ENCODE measurements at regions not wholly inside any gene's neighbourhood (a gene's known extent, or its start where the extent isn't known, plus 50 kb on each side); places are given as distances from the start of the nearest gene placed in this dataset.

DNA sequence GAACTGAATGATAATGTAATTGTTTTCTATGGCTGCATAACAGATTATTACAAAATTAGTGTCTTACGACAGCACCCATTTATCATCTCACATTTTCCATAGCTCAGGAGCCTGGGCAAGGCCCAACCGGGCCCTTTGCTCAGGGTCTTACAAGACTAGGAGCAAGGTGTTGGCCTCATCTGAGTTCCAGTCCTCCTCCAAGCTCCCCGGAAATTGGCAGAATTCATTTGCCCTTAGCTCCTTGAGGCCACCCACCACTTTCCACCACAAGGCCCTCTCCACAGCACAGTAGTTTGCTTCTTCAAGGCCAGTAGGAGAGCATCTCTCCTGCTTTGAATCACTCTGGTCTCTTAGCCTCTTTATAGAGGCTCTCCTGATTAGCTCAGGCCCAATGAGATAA is 89.2 kb upstream of the SALL3 start:
- no peaks in the 10 kb centered on the region for H3K36me3 ChIP-seq (ENCODE audit: control insufficient read depth in 1 of 2, insufficient read depth in 2 of 2, low read length in 1 of 2)

DNA sequence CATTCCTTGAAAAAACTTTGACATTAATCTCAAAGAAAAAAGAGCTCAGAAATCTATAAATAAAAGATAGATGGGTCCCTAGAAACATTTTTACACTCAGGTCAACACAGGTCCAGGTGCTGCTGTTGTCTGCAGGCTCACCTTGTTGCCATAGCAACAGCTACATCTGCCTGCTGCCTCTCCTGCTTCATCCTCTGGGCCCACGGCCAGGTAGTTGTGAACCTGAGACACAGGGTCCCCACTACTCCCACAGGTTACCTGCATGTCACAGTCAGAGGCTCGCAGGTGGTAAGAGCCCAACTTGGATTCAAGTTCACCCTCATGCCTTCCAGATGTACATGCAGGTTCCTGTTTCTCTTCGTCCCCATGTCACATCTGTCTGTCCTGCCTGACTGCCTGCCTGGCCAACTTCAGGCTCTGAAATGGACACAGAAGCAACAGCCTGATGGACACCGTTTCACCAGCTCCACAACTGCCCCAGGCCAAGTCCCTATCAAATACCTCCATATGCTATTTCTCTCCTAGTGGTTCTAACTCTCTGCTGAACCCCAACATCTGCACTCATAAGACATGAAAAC is 88.3 kb upstream of the SALL3 start:
- Histone ChIP-seq H3K36me3 (ENCODE audit: control insufficient read depth in 1 of 2, insufficient read depth in 2 of 2, low read length in 1 of 2) (no peaks in the 10 kb centered on the region), H3K4me3 (ENCODE audit: low read length in 2 of 2) (no peak overlapping the region), H3K4me1 (ENCODE audit: control insufficient read depth in 1 of 2, insufficient read depth in 2 of 2, low read length in 2 of 2) (no peaks in the 10 kb centered on the region), H3K9me3 (ENCODE audit: control insufficient read depth, low read length) (peaks cover 2% of the 10 kb centered on the region), H3K27me3 (ENCODE audit: control insufficient read depth in 1 of 2, insufficient read depth in 2 of 2, low read length in 1 of 2) (no peaks in the 10 kb centered on the region), H3K27ac (ENCODE audit: low read depth in 1 of 2, low read length in 2 of 2) (no peak overlapping the region)
- ATAC-seq (ENCODE audit: low FRiP score) (no peak), DNase-seq (no peak)
- WGBS, 2 donors: 71 to 73% methylated on average over 4 of the region's 4 CpGs
- intact Hi-C loops (cut with DNase I): no loop called here

More for the DNA sequence above, 89.2 kb upstream of the SALL3 start:
- DNase-seq (no peak), ATAC-seq (ENCODE audit: low FRiP score) (no peak)
- Histone ChIP-seq H3K9me3 (ENCODE audit: control insufficient read depth, low read length) (peaks cover 2% of the 10 kb centered on the region), H3K27ac (ENCODE audit: low read depth in 1 of 2, low read length in 2 of 2) (no peak overlapping the region), H3K4me1 (ENCODE audit: control insufficient read depth in 1 of 2, insufficient read depth in 2 of 2, low read length in 2 of 2) (no peaks in the 10 kb centered on the region), H3K4me3 (ENCODE audit: low read length in 2 of 2) (no peak overlapping the region), H3K27me3 (ENCODE audit: control insufficient read depth in 1 of 2, insufficient read depth in 2 of 2, low read length in 1 of 2) (no peaks in the 10 kb centered on the region)
- intact Hi-C loops (cut with DNase I): no loop called here
- 91 to 93% methylated on average over 3 of the region's 3 CpGs for WGBS, 2 donors

DNA sequence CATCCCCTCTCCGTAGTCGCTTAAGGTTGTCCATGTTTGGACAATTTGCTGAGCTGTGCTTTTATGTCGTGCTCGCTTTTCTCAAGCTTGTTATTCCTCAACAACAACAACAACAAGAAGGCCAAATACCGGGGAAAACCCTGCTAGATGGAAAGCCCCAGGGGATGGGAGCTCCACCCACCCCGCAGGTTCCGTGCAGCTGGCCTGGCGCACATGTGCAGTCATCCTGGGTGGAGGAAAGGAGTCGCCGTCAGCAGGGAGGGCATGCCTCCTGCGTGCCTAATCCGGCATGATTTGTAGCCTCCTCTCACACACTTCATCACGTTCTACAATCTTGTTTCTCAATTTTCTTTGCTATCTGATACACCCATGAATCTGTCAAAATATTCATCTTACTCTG is 87.4 kb upstream of the SALL3 start:
- Histone ChIP-seq H3K4me3 (ENCODE audit: low read length in 2 of 2) (no peak overlapping the region), H3K9me3 (ENCODE audit: control insufficient read depth, low read length) (peaks cover 2% of the 10 kb centered on the region), H3K27ac (ENCODE audit: low read depth in 1 of 2, low read length in 2 of 2) (no peak overlapping the region), H3K36me3 (ENCODE audit: control insufficient read depth in 1 of 2, insufficient read depth in 2 of 2, low read length in 1 of 2) (no peaks in the 10 kb centered on the region), H3K4me1 (ENCODE audit: control insufficient read depth in 1 of 2, insufficient read depth in 2 of 2, low read length in 2 of 2) (no peaks in the 10 kb centered on the region), H3K27me3 (ENCODE audit: control insufficient read depth in 1 of 2, insufficient read depth in 2 of 2, low read length in 1 of 2) (no peaks in the 10 kb centered on the region)
- ATAC-seq (ENCODE audit: low FRiP score): no peak
- intact Hi-C loops (cut with DNase I): no loop called here
- DNase-seq: no peak
- WGBS, 2 donors: 78% methylated on average over 13 of the region's 13 CpGs

DNA sequence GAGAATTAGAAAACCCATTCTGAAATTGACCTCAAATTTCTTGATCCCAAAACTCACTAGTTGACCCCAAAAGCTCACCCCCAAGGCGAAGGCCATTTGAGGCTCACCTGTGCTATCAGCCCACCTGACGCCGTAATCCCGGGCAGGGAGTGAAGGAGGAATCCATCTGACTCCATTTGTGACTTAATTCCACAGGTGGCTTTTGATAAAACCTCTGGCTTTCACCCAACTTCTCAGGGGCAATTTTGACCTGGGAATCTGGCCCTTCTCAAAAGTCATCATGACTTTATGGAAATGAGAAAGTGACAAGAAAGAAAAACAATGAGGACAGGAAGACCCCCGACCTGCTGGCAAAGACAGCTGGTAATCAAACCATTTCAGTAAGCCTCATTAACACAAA is 86.9 kb upstream of the SALL3 start:
- DNase-seq (no peak), ATAC-seq (ENCODE audit: low FRiP score) (no peak)
- Histone ChIP-seq H3K9me3 (ENCODE audit: control insufficient read depth, low read length) (peaks cover 2% of the 10 kb centered on the region), H3K4me1 (ENCODE audit: control insufficient read depth in 1 of 2, insufficient read depth in 2 of 2, low read length in 2 of 2) (no peaks in the 10 kb centered on the region), H3K4me3 (ENCODE audit: low read length in 2 of 2) (no peak overlapping the region), H3K36me3 (ENCODE audit: control insufficient read depth in 1 of 2, insufficient read depth in 2 of 2, low read length in 1 of 2) (no peaks in the 10 kb centered on the region), H3K27me3 (ENCODE audit: control insufficient read depth in 1 of 2, insufficient read depth in 2 of 2, low read length in 1 of 2) (no peaks in the 10 kb centered on the region), H3K27ac (ENCODE audit: low read depth in 1 of 2, low read length in 2 of 2) (no peak overlapping the region)
- intact Hi-C loops (cut with DNase I): no loop called here
- 84 to 87% methylated on average over 5 of the region's 5 CpGs for WGBS, 2 donors

DNA sequence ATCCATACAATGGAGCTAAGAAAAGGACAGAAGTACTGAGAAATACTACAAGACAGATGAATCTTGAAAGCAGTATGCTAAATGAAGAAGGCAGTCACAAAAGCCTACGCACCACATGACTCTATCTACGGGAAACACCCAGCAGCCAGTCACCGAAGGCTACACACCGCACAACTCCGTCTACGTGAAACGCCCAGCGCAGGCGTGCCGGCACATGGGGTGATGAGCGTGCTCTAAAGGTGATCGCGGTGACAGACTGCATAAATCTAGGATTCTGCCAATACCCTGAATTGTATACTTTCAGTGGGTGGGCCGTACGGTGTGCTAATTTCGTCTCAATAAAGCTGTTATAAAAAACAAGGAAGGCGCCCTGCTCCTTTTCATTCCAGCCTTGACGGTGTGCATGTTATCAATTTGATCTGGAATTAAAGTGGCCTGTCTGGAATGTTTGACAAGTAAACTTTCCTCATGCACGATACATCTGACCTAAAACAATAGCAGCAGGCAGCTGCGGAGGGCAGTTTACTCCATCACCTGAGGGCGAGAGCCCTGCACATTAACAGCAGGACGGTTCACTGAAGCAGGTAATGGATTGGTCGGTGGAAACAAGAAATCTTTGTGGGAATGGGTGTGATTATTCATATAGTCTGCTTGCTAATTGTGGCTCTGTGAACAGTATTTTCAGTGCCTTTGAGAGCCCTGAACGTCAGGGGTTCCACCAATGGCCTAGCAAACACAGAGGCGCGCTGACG is 86.2 kb upstream of the SALL3 start:
- no peaks in the 10 kb centered on the region for H3K27me3 ChIP-seq (ENCODE audit: control insufficient read depth in 1 of 2, insufficient read depth in 2 of 2, low read length in 1 of 2)
- H3K9me3 ChIP-seq (ENCODE audit: control insufficient read depth, low read length): peaks cover 2% of the 10 kb centered on the region
- H3K36me3 ChIP-seq (ENCODE audit: control insufficient read depth in 1 of 2, insufficient read depth in 2 of 2, low read length in 1 of 2): no peaks in the 10 kb centered on the region
- no peak overlapping the region for H3K27ac ChIP-seq (ENCODE audit: low read depth in 1 of 2, low read length in 2 of 2)
- H3K4me3 ChIP-seq (ENCODE audit: low read length in 2 of 2): no peak overlapping the region
- WGBS, 2 donors: 83 to 85% methylated on average over 27 of the region's 27 CpGs
- no peaks in the 10 kb centered on the region for H3K4me1 ChIP-seq (ENCODE audit: control insufficient read depth in 1 of 2, insufficient read depth in 2 of 2, low read length in 2 of 2)
- intact Hi-C loops (cut with DNase I): no loop called here
- DNase-seq (no peak), ATAC-seq (ENCODE audit: low FRiP score) (no peak)

DNA sequence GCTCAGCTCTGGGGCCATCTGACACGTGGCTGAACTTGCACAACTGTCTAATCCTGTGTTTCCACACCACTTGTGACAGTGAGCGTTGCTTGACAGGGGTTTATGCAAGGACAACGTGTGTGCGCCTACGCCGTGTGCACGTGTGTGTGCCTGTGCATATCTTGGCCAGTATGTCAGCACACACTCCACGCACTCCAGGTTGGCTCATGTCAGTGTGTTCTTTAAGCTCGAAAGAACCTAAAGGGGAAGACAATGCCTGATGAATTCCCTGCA is 85.6 kb upstream of the SALL3 start:
- no peak for DNase-seq
- no peak overlapping the region for H3K27ac ChIP-seq (ENCODE audit: low read depth in 1 of 2, low read length in 2 of 2)
- no peaks in the 10 kb centered on the region for H3K27me3 ChIP-seq (ENCODE audit: control insufficient read depth in 1 of 2, insufficient read depth in 2 of 2, low read length in 1 of 2)
- H3K4me3 ChIP-seq (ENCODE audit: low read length in 2 of 2): no peak overlapping the region
- intact Hi-C loops (cut with DNase I): no loop called here
- WGBS, 2 donors: 83 to 85% methylated on average over 9 of the region's 9 CpGs
- peaks cover 2% of the 10 kb centered on the region for H3K9me3 ChIP-seq (ENCODE audit: control insufficient read depth, low read length)
- H3K4me1 ChIP-seq (ENCODE audit: control insufficient read depth in 1 of 2, insufficient read depth in 2 of 2, low read length in 2 of 2): no peaks in the 10 kb centered on the region
- no peaks in the 10 kb centered on the region for H3K36me3 ChIP-seq (ENCODE audit: control insufficient read depth in 1 of 2, insufficient read depth in 2 of 2, low read length in 1 of 2)
- ATAC-seq (ENCODE audit: low FRiP score): no peak

DNA sequence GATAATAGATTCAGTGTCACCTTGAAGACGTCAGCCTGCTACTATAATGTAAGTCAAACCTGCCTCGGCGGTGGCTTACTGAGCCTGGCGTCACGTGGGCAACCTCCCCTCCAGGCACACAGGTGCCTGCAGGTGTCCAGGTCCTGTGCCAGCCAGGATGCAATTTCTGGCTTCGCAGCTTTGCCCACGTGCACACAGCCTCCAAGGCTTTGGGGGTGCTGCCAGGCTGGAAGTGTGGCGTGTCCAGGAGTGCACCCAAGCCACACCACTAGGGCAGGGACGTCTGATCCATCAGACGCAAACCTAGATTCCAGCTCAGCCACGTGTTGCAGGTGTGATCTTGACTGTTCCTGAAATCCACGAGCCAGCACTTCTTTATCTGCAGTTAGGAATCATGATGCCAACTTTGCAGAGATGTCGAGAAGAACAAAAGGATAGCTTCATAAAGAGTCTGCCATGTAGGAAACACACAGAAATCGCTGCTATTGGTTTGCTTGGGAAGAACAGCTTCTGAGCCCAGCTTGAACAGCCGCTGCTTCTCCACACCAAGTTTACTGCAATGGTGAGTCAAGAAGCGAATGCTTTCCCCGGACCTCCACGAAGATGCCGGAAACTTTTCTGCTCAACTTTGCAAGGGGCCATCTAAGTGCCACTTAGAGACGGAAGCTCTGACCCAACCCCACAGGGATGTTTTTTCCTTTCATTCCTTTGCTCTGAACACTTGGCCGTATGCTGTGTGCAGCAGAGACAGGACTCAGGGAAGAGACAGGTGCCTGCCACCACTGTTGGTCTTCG is 84.2 kb upstream of the SALL3 start:
- Histone ChIP-seq H3K4me1 (ENCODE audit: control insufficient read depth in 1 of 2, insufficient read depth in 2 of 2, low read length in 2 of 2) (no peaks in the 10 kb centered on the region), H3K27me3 (ENCODE audit: control insufficient read depth in 1 of 2, insufficient read depth in 2 of 2, low read length in 1 of 2) (no peaks in the 10 kb centered on the region), H3K36me3 (ENCODE audit: control insufficient read depth in 1 of 2, insufficient read depth in 2 of 2, low read length in 1 of 2) (no peaks in the 10 kb centered on the region), H3K27ac (ENCODE audit: low read depth in 1 of 2, low read length in 2 of 2) (no peak overlapping the region), H3K9me3 (ENCODE audit: control insufficient read depth, low read length) (peaks cover 2% of the 10 kb centered on the region), H3K4me3 (ENCODE audit: low read length in 2 of 2) (no peak overlapping the region)
- WGBS, 2 donors: 81 to 84% methylated on average over 22 of the region's 22 CpGs
- intact Hi-C loops (cut with DNase I): no loop called here
- DNase-seq (no peak), ATAC-seq (ENCODE audit: low FRiP score) (no peak)

DNA sequence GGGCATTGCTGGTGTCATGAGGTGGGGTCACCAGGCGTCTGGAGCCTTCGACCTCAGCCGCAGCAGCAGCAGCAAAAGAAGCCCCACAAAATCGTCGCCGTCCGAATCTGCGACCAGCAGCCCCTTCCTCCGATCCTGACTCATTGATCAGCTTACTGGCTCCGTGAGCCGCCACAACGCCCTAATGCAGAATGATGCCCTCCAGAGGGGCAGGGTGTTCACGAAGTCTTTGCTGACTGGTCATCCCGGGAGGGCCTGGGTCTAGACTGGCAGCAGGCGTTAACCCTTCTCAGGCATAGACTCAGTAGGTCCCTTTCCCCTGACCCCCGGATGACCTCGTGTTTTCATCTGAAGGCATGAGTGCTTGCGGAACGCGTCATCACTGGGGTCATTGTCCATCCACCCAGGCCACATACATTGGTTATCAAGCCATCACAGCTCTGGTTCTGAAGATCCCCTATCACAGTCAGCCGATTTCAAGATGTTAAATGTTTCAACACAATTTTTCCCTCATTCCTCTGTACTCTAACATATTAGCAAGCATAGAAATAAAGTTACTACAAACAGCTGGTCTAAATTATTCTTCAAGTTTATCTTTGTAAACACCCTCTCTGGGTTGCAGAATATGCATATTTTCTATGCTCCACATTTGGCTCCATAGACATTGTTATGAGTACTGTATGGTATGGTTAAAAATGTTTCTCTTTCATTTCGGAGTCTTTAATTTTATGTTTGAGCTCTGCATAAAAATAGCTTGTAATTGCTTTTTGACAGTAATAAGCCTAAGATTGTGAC is 83.3 kb upstream of the SALL3 start:
- 84% methylated on average over 22 of the region's 22 CpGs for WGBS, 2 donors
- intact Hi-C loops (cut with DNase I): no loop called here
- Histone ChIP-seq H3K27me3 (ENCODE audit: control insufficient read depth in 1 of 2, insufficient read depth in 2 of 2, low read length in 1 of 2) (no peaks in the 10 kb centered on the region), H3K9me3 (ENCODE audit: control insufficient read depth, low read length) (peaks cover under 1% of the 10 kb centered on the region), H3K4me3 (ENCODE audit: low read length in 2 of 2) (no peak overlapping the region), H3K36me3 (ENCODE audit: control insufficient read depth in 1 of 2, insufficient read depth in 2 of 2, low read length in 1 of 2) (no peaks in the 10 kb centered on the region), H3K27ac (ENCODE audit: low read depth in 1 of 2, low read length in 2 of 2) (no peak overlapping the region), H3K4me1 (ENCODE audit: control insufficient read depth in 1 of 2, insufficient read depth in 2 of 2, low read length in 2 of 2) (no peaks in the 10 kb centered on the region)
- ATAC-seq (ENCODE audit: low FRiP score): no peak
- no peak for DNase-seq

Data from aorta (tissue), 5 donors.